H1 (cell line): ENCODE measurements at regions not wholly inside any gene's neighbourhood (a gene's known extent, or its start where the extent isn't known, plus 50 kb on each side); places are given as distances from the start of the nearest gene placed in this dataset.

Experiments
- ATF2 ChIP-seq: IDR thresholded peaks from 2 replicates; pipeline ENCODE4 v1.6.1; 2012; ENCODE audit warnings: low read length, inconsistent platforms
- CHD1 ChIP-seq: IDR thresholded peaks from 2 replicates; pipeline ENCODE4 v1.6.1; 2012; ENCODE audit warnings: low read depth, low read length, improper control_type of control experiment
- CHD7 ChIP-seq: fragments of 300-600 bp; sonication (generic); IDR thresholded peaks from 2 replicates; pipeline ENCODE4 v1.7.1; 2012; ENCODE audit warnings: low read length, moderate library complexity, mild to moderate bottlenecking, inconsistent platforms; ENCODE audit not compliant: insufficient replicate concordance
- FOSL1 ChIP-seq: IDR thresholded peaks from 2 replicates; pipeline ENCODE4 v1.6.1; 2011; ENCODE audit warnings: mild to moderate bottlenecking, low read depth, low read length, moderate library complexity; ENCODE audit not compliant: insufficient read depth
- RNF2 ChIP-seq: fragments of 200-900, 300-1000 bp; sonication (generic); IDR thresholded peaks from 2 replicates; pipeline ENCODE4 v1.7.1; 2016; ENCODE audit warnings: borderline replicate concordance, low read depth, mild to moderate bottlenecking, antibody characterized with exemption, low read length; ENCODE audit not compliant: poor library complexity, severe bottlenecking; ENCODE audit errors: missing control alignments
- SIX5 ChIP-seq: IDR thresholded peaks from 2 replicates; pipeline ENCODE4 v1.6.1; 2011; ENCODE audit warnings: mild to moderate bottlenecking, low read depth, low read length
- SP2 ChIP-seq: IDR thresholded peaks from 2 replicates; pipeline ENCODE4 v1.6.1; 2012; ENCODE audit warnings: mild to moderate bottlenecking, low read length, inconsistent platforms
- YY1 ChIP-seq: IDR thresholded peaks from 2 replicates; pipeline ENCODE4 v1.6.1; 2011; ENCODE audit warnings: low read depth, mild to moderate bottlenecking, low read length

- TF ChIP-seq RNF2, result no peak
- no peak for TF ChIP-seq CHD7
- TF ChIP-seq CHD1, result no peak
- no peak for TF ChIP-seq SP2
- no peak for TF ChIP-seq FOSL1
- TF ChIP-seq YY1, result no peak
- TF ChIP-seq SIX5, result no peak
- TF ChIP-seq ATF2, result no peak
Observed at GRCh38 chr22:48639021-48639795, 1188.5 kb downstream of the BRD1 start (continued).
